Osteocyte (in vitro differentiated cells): ENCODE measurements at regions not wholly inside any gene's neighbourhood (a gene's known extent, or its start where the extent isn't known, plus 50 kb on each side); places are given as distances from the start of the nearest gene placed in this dataset.

Experiments used
- DNase-seq: peaks from one replicate; pipeline ENCODE4 v3.0.0; 2021; ENCODE audit warnings: mixed read lengths; ENCODE audit not compliant: unreplicated experiment; ENCODE audit errors: extremely low spot score
- H3K27ac Mint-ChIP-seq: one replicate; pipeline ENCODE4 v1.8.0; 2021; ENCODE audit warnings: mild to moderate bottlenecking, mixed read lengths; ENCODE audit not compliant: unreplicated experiment
- H3K27me3 Mint-ChIP-seq: one replicate; pipeline ENCODE4 v1.8.0; 2021; ENCODE audit warnings: mixed read lengths; ENCODE audit not compliant: unreplicated experiment
- H3K36me3 Mint-ChIP-seq: one replicate; pipeline ENCODE4 v1.8.0; 2021; ENCODE audit warnings: mixed read lengths; ENCODE audit not compliant: unreplicated experiment
- H3K4me1 Mint-ChIP-seq: one replicate; pipeline ENCODE4 v1.8.0; 2021; ENCODE audit warnings: mixed read lengths; ENCODE audit not compliant: unreplicated experiment
- H3K4me3 Mint-ChIP-seq: one replicate; pipeline ENCODE4 v1.8.0; 2021; ENCODE audit warnings: mild to moderate bottlenecking, moderate library complexity, mixed read lengths; ENCODE audit not compliant: unreplicated experiment
- H3K9me3 Mint-ChIP-seq: one replicate; pipeline ENCODE4 v1.8.0; 2021; ENCODE audit warnings: mixed read lengths; ENCODE audit not compliant: unreplicated experiment
- TF ChIP-seq, protein P1 (sequence below): fragments of 200-600 bp; sonication (generic); IDR thresholded peaks from 2 replicates; pipeline ENCODE4 v1.5.0; 2021; ENCODE audit warnings: antibody characterized with exemption, mild to moderate bottlenecking, moderate library complexity

DNA sequence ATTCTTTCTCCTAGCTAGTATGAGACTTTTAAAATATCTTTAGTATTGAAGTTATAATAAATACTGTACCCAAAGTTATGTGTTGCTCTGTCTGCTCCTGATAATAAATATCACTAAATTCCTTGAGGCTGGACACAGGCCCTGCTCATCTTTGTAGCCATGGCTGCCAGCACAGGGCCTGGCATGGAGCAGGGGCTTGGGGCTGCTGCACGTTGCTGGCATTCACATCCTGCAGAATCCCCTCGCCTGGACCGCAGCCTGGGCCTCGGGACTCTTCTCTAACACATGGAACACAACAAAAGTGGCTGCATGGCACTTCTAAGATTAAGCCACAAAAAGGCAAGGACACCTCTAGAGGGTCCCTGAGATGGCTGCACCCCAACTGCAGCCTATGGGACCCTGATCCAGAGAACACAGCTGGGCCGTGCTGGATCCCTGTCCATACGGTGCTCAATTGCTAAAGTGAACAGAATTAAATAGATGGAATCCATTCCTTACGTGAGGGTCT is 477.5 kb upstream of the MYT1L start:
- Mint-ChIP-seq H3K27me3 (no peaks in the 10 kb centered on the region), H3K27ac (no peak overlapping the region), H3K9me3 (peaks cover 46% of the 10 kb centered on the region), H3K4me1 (no peaks in the 10 kb centered on the region), H3K4me3 (no peak overlapping the region), H3K36me3 (no peaks in the 10 kb centered on the region)
- TF ChIP-seq, protein P1, sequence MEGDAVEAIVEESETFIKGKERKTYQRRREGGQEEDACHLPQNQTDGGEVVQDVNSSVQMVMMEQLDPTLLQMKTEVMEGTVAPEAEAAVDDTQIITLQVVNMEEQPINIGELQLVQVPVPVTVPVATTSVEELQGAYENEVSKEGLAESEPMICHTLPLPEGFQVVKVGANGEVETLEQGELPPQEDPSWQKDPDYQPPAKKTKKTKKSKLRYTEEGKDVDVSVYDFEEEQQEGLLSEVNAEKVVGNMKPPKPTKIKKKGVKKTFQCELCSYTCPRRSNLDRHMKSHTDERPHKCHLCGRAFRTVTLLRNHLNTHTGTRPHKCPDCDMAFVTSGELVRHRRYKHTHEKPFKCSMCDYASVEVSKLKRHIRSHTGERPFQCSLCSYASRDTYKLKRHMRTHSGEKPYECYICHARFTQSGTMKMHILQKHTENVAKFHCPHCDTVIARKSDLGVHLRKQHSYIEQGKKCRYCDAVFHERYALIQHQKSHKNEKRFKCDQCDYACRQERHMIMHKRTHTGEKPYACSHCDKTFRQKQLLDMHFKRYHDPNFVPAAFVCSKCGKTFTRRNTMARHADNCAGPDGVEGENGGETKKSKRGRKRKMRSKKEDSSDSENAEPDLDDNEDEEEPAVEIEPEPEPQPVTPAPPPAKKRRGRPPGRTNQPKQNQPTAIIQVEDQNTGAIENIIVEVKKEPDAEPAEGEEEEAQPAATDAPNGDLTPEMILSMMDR, result no peak
- DNase-seq, result no peak

DNA sequence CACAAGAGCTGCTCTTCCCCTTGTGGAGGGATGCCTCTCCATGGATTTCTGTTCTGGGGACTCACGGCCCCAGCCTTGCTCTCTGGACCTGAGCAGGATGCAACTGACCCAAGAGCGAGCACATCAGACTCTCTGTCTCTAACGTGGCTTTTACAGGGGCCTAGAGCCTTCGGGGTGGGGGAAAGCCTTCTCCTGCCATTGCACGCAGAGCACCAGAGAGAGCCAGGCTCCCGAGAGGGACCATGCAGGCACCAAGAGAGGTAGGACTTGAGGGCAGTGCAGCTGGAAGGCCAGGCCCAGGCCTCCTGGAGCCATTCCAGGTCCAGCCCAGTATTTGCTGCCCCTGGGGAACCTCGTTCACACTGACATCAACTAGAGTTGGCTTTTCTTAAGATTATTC is 475.6 kb upstream of the MYT1L start:
- no peak for DNase-seq
- H3K27ac Mint-ChIP-seq, result no peak overlapping the region
- peaks cover 46% of the 10 kb centered on the region for H3K9me3 Mint-ChIP-seq
- TF ChIP-seq, protein P1, result no peak
- H3K27me3 Mint-ChIP-seq, result no peaks in the 10 kb centered on the region
- no peaks in the 10 kb centered on the region for H3K36me3 Mint-ChIP-seq
- H3K4me3 Mint-ChIP-seq, result no peak overlapping the region
- no peaks in the 10 kb centered on the region for H3K4me1 Mint-ChIP-seq

DNA sequence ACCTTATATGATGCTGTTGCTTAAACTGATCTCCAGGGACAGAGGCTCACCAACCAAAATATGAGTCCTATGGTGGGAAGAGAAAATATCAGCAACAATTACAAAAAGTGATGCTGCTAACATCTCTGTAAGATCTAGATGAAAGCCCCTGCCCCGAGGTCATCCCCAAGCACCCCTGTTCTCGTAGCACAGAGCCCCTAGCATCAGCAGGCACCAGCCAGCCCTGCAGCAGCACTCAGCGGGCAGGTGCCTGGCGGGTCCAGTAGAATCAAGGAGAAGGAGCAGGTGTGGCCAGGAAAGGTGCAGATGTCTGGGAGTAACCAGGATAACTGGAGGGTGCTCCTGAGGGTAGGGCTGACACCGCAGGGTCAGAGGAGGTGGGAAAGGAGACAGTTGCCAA is 474.2 kb upstream of the MYT1L start:
- no peak overlapping the region for H3K27ac Mint-ChIP-seq
- H3K9me3 Mint-ChIP-seq, result peaks cover 48% of the 10 kb centered on the region
- TF ChIP-seq, protein P1, result no peak
- H3K36me3 Mint-ChIP-seq, result no peaks in the 10 kb centered on the region
- no peak overlapping the region for H3K4me3 Mint-ChIP-seq
- H3K27me3 Mint-ChIP-seq, result no peaks in the 10 kb centered on the region
- no peak for DNase-seq
- H3K4me1 Mint-ChIP-seq, result no peaks in the 10 kb centered on the region

DNA sequence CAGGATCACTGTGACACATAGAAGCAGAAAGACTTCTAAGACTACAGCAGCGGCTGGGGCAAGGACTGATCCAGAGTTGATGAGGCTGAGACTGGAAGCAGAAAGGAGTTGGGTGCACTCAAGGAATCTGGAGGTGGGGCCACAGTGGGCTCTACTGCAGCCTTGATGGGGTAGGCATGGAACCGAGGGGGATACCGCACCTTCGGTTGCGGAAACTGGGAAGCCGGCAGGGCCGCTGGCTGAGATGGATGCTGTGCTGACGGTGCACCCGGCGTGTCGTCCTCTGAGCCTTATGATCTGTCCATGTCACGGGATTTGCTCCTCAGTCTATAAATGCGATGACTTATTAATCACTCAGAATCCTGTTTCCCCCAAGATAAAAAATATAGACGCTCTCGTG is 473.5 kb upstream of the MYT1L start:
- Mint-ChIP-seq H3K9me3 (peaks cover 46% of the 10 kb centered on the region), H3K27ac (no peak overlapping the region), H3K4me3 (no peak overlapping the region), H3K4me1 (no peaks in the 10 kb centered on the region), H3K36me3 (no peaks in the 10 kb centered on the region), H3K27me3 (no peaks in the 10 kb centered on the region)
- no peak for DNase-seq
- TF ChIP-seq, protein P1, result no peak

GRCh38 chr2:2801458-2801857 is 470.4 kb upstream of the MYT1L start:
- Mint-ChIP-seq H3K4me1 (no peaks in the 10 kb centered on the region), H3K27ac (no peak overlapping the region), H3K27me3 (no peaks in the 10 kb centered on the region), H3K9me3 (peaks cover 56% of the 10 kb centered on the region), H3K4me3 (no peak overlapping the region), H3K36me3 (no peaks in the 10 kb centered on the region)
- DNase-seq, result no peak
- TF ChIP-seq, protein P1, result no peak
